AG20443 (cell line): ENCODE measurements at regions not wholly inside any gene's neighbourhood (a gene's known extent, or its start where the extent isn't known, plus 50 kb on each side); places are given as distances from the start of the nearest gene placed in this dataset.

Experiments used
- DNase-seq: peaks from one replicate; pipeline ENCODE4 v3.0.0; 2012; ENCODE audit warnings: low spot score, mixed read lengths

DNA sequence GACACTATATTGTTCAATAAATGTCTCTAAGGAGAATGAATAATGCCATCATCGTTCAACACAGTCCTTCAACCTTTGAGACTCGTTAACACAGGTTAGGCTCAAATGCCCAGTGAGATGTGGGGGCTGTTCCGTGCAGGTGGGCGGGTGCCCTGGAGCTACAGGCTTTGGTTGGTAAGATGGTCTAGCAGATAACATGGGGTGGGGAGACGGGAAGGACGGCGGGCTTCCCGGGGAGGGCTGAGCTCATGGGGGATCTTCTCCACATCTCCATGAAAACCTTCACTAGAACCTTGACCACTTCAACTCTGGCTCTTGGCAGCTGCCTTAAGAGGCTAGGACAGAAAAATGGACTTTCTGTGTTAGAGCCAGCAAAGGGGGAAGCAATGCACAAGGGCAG, 134.1 kb upstream of the TCERG1L start:
- no peak for DNase-seq

DNA sequence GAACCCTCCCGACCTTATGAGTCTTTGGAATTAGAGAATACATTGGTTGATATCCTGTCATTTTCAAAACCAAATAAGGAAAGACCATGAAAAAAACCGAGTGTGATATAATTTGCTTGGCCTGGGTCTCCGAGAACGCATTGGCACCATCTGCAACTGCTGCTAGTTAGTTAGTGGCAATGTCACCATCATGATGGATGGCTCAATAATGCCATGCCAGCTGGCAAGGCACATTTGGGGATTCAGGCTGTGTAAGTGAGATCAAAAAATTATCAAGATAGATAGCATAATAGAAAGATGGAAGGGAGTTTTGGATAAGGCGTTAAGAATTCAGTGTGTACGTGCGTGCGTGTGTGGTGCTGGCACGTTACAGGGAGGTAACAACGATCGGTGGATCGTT, 134.7 kb upstream of the TCERG1L start:
- no peak for DNase-seq

DNA sequence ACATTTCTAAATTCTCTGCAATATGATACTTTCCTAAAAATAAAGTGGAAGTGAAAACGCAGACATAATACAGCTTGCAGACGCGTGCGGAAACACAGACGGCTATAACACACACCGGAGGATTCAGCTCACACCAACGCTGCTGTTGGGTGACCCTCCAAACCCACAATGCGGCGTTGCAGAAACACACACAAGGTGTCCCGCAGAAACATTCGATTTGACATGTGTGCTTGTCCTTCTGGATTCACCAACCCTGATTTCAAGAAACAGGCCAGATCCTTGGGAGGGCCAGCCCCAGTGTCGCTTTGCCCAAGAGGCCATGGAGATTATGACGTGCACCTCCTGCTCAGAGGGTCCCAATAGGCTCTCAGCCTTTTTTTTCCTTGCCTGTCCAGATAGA, 136.7 kb upstream of the TCERG1L start:
- no peak for DNase-seq

DNA sequence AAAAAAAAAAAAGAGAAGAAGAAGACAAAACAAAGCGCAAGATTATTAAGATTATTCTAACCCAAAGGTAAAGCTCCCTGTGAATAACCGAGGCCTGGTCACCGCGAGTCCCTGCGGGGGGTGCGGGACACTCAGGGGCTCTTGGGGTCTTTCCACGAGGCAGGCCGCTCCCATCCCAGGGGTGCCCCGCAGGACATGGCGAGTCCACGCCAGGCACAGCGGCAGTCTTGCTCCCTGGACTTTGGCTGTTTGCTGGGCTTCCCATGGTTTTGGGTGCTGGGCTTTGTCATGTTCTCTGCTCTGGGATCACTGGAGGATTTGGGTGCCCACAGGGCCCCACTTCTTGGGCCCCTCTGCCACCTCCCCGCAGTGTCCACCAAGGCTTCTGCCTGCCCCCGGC, 137.4 kb upstream of the TCERG1L start:
- DNase-seq: no peak

DNA sequence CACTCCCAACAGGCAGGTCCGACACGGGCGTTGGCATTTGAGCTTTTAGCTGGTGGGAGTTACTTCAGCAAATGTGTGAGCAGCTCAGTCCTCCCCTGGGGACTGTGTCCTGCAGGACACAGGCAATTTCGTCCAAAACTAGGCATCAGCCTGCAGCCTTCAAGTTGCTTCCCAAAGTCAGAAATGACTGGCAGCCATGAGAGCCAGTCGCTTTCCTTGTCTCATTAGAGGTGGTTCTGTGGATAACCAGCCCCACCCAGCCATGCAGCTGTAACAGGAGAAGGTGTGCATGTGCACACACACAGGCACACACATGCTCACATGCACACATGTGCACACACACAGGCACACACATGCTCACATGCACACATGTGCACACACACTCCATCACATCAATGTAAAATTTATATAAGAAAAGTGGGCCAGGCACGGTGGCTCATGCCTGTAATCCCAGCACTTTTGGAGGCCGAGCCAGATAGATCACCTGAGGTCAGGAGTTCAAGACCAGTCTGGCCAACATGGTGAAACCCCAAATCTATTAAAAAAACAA, 138.8 kb upstream of the TCERG1L start:
- no peak for DNase-seq

DNA sequence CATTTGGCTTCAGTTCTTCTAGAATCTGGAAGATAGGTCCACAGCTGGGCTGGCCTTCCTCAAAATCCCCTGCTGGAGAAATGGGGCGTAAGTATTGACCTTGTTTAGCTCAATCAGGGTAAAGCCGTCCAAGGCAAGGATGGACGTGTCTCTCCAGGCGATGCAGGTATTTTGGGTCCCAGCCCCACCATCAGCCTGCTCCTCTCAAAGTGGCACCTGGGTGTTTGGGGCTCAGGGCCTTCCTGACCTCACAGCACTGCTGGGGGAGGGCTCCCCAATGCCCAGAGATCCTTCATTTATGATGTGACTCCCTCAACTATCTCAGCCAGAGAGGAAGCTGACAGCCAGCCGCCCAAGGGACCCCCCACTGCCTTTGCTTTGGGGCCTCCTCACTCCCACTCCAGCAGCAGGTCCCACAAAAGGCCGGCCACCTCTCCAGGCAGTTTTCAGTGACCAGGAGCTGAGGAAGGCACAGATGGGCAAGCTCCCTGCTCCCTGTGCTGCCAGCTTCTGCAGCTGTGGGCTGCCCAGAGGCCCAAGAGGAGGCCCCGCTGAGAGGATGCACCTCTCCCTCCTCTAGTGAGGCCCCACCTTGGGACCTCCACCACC, 140.0 kb upstream of the TCERG1L start:
- no peak for DNase-seq

DNA sequence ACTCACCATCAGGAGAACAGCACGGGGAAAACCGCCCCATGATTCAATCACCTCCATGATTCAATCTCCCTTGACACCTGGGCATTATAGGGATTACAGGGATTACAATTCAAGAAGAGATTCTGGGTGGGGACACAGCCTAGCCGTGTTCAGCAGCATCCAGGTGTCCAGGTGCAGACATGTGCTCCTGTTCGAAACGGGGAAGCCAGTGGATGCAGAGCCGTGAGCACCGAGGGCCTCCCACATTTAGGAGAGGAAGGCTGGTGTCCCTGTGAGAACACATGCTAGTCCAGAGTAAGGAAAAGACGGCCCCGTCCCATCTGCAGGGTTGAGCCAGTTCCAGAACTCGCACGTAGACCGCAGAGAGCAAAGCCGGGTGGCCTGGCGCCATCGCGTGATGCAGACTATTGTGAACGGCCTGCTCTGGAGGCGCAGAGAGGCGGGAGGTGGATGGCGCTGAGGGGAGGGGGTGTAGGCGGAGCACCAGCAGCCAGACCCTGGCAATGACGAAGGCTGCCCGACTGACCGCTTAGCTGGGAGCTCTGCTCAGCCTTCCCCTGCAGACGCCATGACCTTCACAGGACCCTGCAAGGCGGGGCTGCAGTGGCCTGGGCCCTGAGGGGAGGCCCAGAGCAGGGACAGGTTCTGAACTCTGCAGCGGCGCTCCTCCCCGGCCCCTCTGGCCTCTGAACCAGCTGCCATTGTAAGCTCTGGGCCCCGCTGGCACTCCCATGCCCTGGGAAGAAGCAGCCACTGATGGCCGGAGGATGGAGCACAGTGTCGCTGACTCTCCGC, 141.6 kb upstream of the TCERG1L start:
- no peak for DNase-seq

DNA sequence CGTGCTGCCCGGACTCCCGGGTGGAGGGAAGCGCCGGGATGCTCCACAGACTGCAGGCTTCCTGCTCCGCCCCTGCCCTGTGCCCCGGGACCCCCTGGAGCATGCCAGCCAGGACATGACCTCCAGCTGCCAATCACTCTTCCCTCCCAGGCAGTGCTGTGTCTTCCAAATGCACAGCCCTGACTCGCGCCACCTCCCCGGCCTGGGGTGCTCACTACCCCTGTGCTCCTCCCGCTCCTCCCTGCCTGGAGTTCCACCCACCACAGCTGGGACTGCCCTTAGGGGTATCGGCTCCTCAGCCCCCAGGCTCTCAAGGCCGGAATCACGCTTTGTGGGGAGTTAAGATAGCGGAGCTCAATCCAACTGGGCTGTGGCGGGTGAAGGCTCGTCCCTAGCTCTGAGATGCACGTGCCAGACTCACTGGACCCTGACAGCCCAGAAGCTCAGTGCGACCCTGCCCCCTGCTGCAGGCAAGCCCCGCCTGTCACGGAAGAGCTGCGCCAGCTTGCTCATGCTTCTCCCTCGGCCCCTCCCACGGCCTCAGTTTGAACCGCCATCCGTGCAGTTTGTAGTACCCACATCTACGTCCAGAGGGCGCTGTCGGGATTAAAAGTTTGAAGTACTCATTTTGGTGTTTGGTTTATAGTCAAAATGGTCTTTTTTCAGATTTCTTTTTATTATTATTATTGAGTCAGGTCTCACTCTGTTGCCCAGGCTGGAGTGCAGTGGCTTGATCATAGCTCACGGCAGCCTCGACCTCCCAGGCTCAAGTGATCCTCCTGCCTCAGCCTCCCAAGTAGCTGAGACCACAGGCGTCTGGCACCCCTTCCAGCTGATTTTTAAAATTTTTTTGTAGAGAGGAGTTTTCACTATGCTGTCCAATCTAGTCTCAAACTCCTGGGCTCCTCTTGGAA, 142.5 kb upstream of the TCERG1L start:
- DNase-seq: no peak

DNA sequence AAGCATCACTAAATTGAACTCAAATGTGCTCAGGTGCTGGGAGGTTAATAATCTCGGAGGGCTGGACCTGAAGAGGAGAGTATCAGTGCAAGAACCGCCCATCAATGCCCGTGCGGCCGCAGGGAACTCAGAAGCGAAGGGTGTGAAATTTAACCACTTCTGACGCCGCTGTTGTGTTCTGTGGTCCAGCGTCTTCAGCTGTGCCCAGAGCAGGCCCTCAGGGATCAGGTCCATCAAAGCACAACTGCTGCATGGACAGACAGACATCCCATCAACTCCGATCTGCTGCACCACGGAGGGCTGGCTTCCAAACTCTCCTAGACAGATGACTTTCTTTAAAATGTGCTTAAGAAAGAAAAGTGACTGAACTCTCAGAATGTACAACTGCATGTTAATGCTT, 144.9 kb upstream of the TCERG1L start:
- DNase-seq: no peak

DNA sequence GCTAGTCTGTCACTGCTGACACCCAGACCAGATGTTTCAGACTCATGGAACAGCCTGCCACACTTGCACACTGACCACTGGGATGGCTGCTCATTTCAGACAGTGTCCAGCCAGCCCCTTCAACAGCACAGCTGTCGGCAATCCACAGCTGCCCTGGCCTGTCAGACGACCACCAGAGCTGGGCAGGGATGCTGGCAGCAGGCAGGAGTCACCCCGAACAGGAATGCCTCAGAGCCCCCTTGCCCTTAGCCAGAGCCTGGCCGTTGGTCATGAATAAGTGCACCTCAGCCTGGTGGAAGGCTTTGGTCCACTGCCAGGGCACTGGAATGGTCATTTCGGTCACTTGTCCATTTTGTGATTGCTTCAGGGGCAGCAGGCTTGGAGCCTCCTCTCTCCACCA, 149.6 kb upstream of the TCERG1L start:
- no peak for DNase-seq

DNA sequence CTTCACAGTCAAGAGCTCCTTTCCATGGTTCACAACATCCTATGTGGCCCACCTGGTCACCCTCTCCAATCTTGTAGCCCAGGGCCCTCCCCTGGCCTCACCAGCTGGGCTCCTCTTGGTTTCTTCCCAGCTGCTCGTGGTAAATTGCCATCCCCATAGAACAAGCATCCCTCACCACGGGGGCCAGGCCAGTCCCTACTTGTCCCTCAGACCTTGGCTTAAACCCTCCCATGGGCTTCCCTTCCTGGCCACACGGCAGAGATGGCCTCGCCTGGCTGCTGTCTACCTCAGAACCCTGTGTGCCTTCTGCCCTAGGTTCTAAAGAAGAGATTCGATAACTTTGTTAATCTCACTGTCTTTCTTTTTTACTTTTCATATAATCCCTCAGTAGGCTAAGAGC, 153.3 kb upstream of the TCERG1L start:
- no peak for DNase-seq

DNA sequence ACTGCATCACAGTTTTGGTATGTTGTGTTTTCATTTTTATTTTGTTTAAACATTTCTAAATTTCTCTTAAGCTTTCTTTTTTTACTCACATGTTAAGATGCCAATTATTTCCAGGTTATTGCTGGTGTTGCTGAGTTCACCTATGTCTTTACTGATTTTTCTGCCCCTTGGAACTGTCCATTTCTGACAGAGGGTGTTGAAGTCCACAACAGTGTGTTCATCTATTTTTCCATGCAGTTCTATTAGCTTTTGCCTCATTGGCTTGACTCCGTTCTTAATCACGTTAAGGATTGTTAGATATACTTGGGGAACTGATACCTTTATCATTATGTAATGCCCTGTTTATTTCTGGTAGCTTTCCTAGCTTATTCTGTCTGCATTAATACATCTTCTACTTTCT, 158.0 kb upstream of the TCERG1L start:
- DNase-seq: no peak

DNA sequence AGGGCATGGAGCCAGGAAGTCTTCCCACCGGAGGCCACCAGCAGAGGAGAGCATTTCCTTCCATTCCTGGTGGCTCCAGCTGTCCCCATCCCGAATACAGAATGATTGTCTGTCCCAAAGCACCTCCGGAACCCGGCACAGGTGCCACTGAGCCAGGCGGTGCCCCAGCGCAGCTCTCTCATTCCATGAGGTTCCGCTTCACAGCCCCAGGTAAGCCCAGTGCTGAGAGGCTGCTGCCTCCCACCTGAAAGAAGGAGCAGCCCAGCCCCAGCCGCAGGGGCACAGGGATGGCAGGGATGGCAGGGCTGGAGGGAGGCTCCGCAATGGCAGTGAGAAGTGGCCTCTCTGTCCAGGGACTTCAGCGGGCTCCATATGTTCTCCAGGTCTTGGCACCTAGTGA, 162.1 kb upstream of the TCERG1L start:
- DNase-seq: no peak

DNA sequence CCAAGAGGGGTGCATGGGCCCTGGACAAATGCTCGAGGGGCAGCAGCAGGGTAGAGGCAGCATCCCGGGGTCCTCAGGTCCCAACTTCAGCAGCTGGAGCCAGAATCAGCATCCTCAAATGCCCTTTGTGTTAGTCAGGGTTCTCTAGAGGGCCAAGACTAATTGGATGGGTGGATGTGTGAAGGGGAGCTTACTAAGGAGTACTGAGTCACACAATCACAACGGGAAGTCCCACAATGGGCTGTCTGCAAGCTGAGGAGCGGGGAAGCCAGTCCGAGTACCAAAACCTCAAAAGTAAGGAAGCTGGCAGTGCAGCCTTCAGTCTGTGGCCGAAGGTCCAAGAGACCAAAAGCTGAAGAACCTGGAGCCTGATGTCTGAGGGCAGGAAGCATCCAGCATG, 162.9 kb upstream of the TCERG1L start:
- DNase-seq: no peak

DNA sequence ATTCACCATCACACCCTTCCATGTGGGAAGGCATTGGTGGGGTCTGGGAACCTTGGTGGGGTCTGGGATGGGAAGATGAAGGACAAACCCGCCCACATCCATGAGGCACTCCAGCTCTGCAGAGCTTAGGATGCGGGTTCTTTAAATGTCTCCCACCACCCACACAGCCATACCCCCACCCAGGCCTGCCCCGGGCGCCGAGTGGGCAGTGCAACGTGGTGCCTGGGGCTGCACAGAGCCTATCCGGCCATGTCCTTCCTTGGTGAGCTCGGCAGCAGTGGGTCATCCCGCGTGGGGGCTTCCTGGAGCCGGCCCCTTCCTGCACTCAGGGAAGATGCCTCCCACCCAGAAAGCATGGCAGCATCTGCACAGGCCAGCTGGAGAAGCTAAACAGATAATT, 163.5 kb upstream of the TCERG1L start:
- DNase-seq: no peak

DNA sequence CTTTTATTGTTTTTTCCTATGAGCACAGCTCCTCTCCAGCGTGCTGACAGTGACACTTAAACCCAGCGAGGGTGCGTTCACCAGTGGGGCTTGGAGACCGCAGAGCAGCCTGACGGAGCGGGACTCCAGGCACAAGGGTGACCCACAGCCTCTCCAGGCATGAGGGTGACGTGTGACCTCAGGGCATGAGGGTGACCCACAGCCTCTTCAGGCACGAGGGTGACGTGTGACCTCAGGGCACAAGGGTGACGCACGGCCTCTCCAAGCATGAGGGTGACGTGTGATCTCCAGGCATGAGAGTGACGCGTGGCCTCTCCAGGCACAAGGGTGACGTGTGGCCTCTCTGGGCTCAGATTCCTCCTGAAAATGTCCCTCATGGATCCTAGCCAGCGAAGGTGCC, 164.3 kb upstream of the TCERG1L start:
- DNase-seq: no peak

DNA sequence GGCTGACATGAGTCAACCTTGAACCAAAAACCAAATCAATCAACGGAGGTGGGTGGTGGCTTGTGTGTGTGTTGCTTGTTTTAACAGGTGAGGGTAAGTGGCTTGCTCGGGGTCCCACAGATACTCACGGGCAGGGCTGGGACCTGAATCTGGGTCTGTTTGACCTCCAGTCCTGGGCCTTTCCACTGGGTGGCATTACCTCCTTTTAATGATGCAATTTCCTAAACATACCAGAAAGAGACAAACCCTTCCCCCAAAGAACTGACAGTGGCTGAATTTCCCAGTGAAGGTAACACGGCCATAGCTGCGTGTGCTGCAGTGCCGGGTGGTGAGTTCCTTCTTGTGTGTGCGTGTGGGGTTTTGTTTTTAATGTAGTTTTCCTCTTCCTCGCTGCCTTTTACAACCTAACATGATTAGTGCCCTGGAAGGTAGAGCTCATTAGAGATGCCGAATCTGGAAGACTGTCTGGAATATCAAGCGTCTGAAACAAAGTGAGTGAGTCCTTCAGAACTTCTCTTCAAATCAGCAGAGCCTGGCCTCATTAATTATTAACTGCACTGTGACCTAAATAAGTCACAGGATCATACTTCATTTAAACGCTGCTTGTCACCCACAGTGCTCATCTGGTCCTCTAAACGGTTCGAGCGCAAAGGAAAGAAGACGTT, 166.1 kb upstream of the TCERG1L start:
- DNase-seq: no peak

DNA sequence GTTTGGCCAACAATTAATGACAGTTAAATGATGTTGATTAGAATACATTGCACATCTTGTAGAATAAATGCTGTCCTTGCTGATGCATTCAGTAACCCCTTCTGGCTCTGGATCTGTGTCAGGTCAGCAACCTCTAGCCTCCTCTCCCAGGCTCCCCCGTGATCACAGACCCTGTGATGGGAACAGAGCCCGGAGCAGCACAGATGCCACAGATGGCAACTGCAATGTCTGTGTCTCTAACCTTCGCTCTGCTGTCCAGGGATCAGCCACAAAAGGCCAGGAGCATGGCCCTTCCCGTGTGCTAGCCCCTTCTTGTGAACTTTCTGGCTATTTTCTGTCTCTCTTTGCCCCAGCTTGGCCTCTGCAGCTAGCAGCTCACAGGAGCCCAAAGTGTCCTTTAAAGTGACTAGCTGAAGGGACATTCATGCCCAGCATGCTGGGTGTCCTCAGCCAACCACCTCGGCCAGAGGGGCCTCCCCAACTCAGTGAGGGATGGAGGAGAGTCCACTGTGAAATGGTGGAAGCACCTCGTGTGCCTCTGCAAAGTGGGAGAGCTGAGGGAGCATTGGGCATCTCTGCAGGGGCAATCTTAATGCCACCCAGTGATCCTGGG, 167.0 kb upstream of the TCERG1L start:
- no peak for DNase-seq

DNA sequence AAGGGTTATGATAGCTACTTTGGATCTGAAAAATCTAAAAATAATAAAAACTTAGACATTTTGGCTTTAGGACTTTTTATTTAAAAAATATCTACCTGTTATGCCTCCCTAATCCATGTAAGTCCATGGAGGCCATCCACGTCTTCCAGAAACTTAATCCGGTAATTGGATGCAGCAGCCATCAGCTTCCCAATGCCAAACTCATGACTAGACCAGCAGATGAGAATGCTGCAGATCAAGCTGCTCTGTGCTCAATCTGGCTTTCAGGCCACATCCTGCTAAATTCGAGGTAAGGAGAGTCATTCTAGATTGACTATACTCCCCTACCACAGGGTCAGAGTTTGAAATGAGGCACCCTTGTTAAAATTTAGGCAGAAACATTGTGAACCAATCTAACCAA, 168.5 kb upstream of the TCERG1L start:
- no peak for DNase-seq

DNA sequence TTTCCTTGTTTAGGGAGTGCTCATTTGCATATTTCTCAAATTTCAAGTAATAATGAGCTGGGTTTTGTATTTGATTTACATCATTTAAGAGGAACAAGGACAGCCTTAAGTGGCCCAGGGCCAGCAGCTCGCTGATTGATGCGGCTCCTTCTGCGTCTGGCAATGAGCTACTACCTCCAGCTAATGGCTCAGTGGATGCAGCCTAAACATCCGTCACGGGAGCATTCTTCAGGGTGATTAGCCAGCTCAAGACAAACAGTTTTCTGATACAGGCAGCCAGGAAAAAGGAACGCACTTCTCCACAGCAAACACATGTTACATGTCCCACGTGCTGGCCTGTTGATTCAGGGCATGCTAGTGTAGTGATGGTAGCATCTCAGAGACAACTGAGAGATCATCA, 169.3 kb upstream of the TCERG1L start:
- no peak for DNase-seq

DNA sequence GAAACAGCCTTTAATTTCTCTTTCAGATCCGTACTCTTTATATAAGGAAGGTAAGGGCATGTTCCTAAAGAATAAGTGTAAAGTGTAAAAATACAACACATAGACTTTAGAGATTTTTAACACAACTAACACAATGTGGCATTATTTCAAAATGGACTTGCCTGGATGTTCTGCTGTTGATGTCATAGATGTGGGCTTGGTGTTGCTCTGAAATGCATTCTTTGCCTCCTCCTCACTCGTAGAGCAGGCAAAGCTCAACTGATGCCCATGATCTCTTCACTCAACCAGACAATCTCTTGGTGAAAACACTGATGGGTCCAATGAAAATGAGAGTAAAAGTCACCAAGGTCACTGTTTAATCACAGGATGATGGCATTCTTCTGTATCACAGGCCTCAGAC, 174.2 kb upstream of the TCERG1L start:
- no peak for DNase-seq

DNA sequence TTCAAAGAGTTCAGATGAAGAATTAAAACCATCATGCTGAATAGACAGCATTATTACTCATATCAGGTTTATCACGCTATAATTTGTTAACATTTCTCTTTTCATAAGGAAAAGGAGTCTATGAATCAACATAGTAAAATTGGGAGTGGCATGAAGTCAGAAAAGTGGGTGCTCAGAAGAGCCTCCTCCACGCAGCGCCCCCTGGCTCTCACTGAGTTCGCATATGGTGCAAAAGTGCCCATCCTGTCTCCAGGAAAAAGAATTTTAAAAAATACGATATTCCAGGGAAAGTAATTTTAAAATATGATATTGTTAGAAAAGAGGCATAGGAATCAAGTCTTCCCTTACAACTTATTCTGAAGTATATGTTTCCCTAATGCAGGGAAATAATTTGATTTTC, 176.3 kb upstream of the TCERG1L start:
- DNase-seq: no peak
